ENCODE measurements at regions not wholly inside any gene's neighbourhood (a gene's known extent, or its start where the extent isn't known, plus 50 kb on each side); places are given as distances from the start of the nearest gene placed in this dataset.

GRCh38 chr5:163245584-163245983 is 191.8 kb upstream of the CCNG1 start:
- no peak overlapping the region for H3K4me3 ChIP-seq (ENCODE audit: low read length)
- no peak for TF ChIP-seq CTCF (IDR thresholded peaks at IDR 0.05; ENCODE audit: insufficient read depth, low read depth, low read length, missing control alignments)
- no peak for DNase-seq (ENCODE audit: low read depth)

GRCh38 chr5:163248333-163248732 is 189.1 kb upstream of the CCNG1 start:
- TF ChIP-seq CTCF (IDR thresholded peaks at IDR 0.05; ENCODE audit: insufficient read depth, low read depth, low read length, missing control alignments) = no peak
- DNase-seq (ENCODE audit: low read depth) = no peak
- no peak overlapping the region for H3K4me3 ChIP-seq (ENCODE audit: low read length)

- TF ChIP-seq CTCF (IDR thresholded peaks at IDR 0.05; ENCODE audit: insufficient read depth, low read depth, low read length, missing control alignments) = no peak
- DNase-seq (ENCODE audit: low read depth) = no peak
- H3K4me3 ChIP-seq (ENCODE audit: low read length) = no peak overlapping the region
Observed at GRCh38 chr5:163248871-163249270, 188.5 kb upstream of the CCNG1 start.

- TF ChIP-seq CTCF (IDR thresholded peaks at IDR 0.05; ENCODE audit: insufficient read depth, low read depth, low read length, missing control alignments) = no peak
- H3K4me3 ChIP-seq (ENCODE audit: low read length) = no peak overlapping the region
- DNase-seq (ENCODE audit: low read depth) = no peak
Observed at GRCh38 chr5:163252950-163253349, 184.4 kb upstream of the CCNG1 start.

GRCh38 chr5:163259495-163259894 is 177.9 kb upstream of the CCNG1 start:
- H3K4me3 ChIP-seq (ENCODE audit: low read length) = no peak overlapping the region
- TF ChIP-seq CTCF (IDR thresholded peaks at IDR 0.05; ENCODE audit: insufficient read depth, low read depth, low read length, missing control alignments) = no peak
- DNase-seq (ENCODE audit: low read depth) = no peak

- no peak for DNase-seq (ENCODE audit: low read depth)
- TF ChIP-seq CTCF (IDR thresholded peaks at IDR 0.05; ENCODE audit: insufficient read depth, low read depth, low read length, missing control alignments) = no peak
- H3K4me3 ChIP-seq (ENCODE audit: low read length) = no peak overlapping the region
Observed at GRCh38 chr5:163260471-163260870, 176.9 kb upstream of the CCNG1 start.

GRCh38 chr5:163260961-163261360 is 176.4 kb upstream of the CCNG1 start:
- H3K4me3 ChIP-seq (ENCODE audit: low read length) = no peak overlapping the region
- no peak for TF ChIP-seq CTCF (IDR thresholded peaks at IDR 0.05; ENCODE audit: insufficient read depth, low read depth, low read length, missing control alignments)
- DNase-seq (ENCODE audit: low read depth) = no peak

Measured in epithelial cell of esophagus (primary cell).